SH-SY5Y (cell line): ENCODE measurements at regions not wholly inside any gene's neighbourhood (a gene's known extent, or its start where the extent isn't known, plus 50 kb on each side); places are given as distances from the start of the nearest gene placed in this dataset.

Source experiments
- GATA2 ChIP-seq: IDR thresholded peaks from 2 replicates; pipeline ENCODE4 v1.6.1; 2011; ENCODE audit warnings: mild to moderate bottlenecking, low read depth, low read length
- GATA3 ChIP-seq: IDR thresholded peaks from 2 replicates; pipeline ENCODE4 v1.6.1; 2011; ENCODE audit warnings: low read depth, mild to moderate bottlenecking, low read length, moderate library complexity

- TF ChIP-seq GATA3 (no peak), GATA2 (no peak)
These were observed 881.3 kb upstream of the ATXN7L3B start for GRCh38 chr12:73656375-73656774.
